ACC112 (cell line): ENCODE measurements at regions not wholly inside any gene's neighbourhood (a gene's known extent, or its start where the extent isn't known, plus 50 kb on each side); places are given as distances from the start of the nearest gene placed in this dataset.
"Not testable (repeated sequence)": the region's sequence is repeated elsewhere in the genome, so short reads cannot be mapped to it uniquely, and the experiment has no call there.

Experiments
- H2AFZ ChIP-seq: fragments of 200-600 bp; sonication (generic); one replicate; pipeline ENCODE4 v1.6.0; 2017; ENCODE audit warnings: antibody characterized with exemption, low read length; ENCODE audit not compliant: unreplicated experiment
- H3K27ac ChIP-seq: fragments of 200-600 bp; sonication (generic); 2 replicates; pipeline ENCODE4 v1.5.1; 2014; ENCODE audit warnings: low read depth, mild to moderate bottlenecking, antibody characterized with exemption, low read length, moderate library complexity
- H3K27me3 ChIP-seq: fragments of 200-600 bp; sonication (generic); 2 replicates; pipeline ENCODE4 v1.6.1; 2014; ENCODE audit warnings: mild to moderate bottlenecking, antibody characterized with exemption, low read length, moderate library complexity, mixed read lengths; ENCODE audit not compliant: insufficient read depth
- H3K36me3 ChIP-seq: fragments of 200-600 bp; sonication (generic); 2 replicates; pipeline ENCODE4 v1.6.1; 2016; ENCODE audit warnings: mild to moderate bottlenecking, antibody characterized with exemption, low read length, moderate library complexity, mixed read lengths; ENCODE audit not compliant: insufficient read depth
- H3K4me1 ChIP-seq: fragments of 200-600 bp; sonication (generic); one replicate; pipeline ENCODE4 v1.6.1; 2016; ENCODE audit warnings: low read length, mixed read lengths; ENCODE audit not compliant: insufficient read depth, unreplicated experiment, control insufficient read depth
- H3K4me3 ChIP-seq: fragments of 200-600 bp; sonication (generic); 2 replicates; pipeline ENCODE4 v1.5.1; 2014; ENCODE audit warnings: mild to moderate bottlenecking, low read depth, low read length
- H3K79me2 ChIP-seq: fragments of 200-600 bp; sonication (generic); one replicate; pipeline ENCODE4 v1.6.0; 2016; ENCODE audit warnings: low read length; ENCODE audit not compliant: control insufficient read depth, unreplicated experiment, insufficient read depth

GRCh38 chr12:115375186-115375991, 691.4 kb upstream of the TBX3 start:
- peak overlapping the region; percentile 66 for H2AFZ ChIP-seq
- H3K27ac ChIP-seq, result no peak overlapping the region
- no peaks in the 10 kb centered on the region for H3K27me3 ChIP-seq
- peaks cover 6% of the 10 kb centered on the region for H3K4me1 ChIP-seq
- H3K4me3 ChIP-seq, result peak overlapping the region; percentile 9; the same call in 1 of the 2 replicates
- H3K79me2 ChIP-seq, result no peaks in the 10 kb centered on the region
- no peaks in the 10 kb centered on the region for H3K36me3 ChIP-seq

- Histone ChIP-seq H3K27ac (no peak overlapping the region), H3K27me3 (no peaks in the 10 kb centered on the region), H3K79me2 (no peaks in the 10 kb centered on the region), H2AFZ (peak overlapping the region; percentile 66), H3K4me1 (peaks cover 6% of the 10 kb centered on the region), H3K4me3 (peak overlapping the region; percentile 9; the same call in 1 of the 2 replicates), H3K36me3 (no peaks in the 10 kb centered on the region)
These were observed 690.7 kb upstream of the TBX3 start for GRCh38 chr12:115374480-115375185.

- H2AFZ ChIP-seq, result no peak overlapping the region
- H3K79me2 ChIP-seq, result no peaks in the 10 kb centered on the region
These were observed 687.7 kb upstream of the TBX3 start for GRCh38 chr12:115371711-115372110.

GRCh38 chr12:115370650-115371049, 686.7 kb upstream of the TBX3 start:
- Histone ChIP-seq H3K4me1 (peaks cover 4% of the 10 kb centered on the region), H2AFZ (no peak overlapping the region), H3K4me3 (no peak overlapping the region), H3K36me3 (no peaks in the 10 kb centered on the region), H3K27me3 (no peaks in the 10 kb centered on the region), H3K79me2 (no peaks in the 10 kb centered on the region), H3K27ac (no peak overlapping the region)

More at GRCh38 chr12:115371711-115372110, 687.7 kb upstream of the TBX3 start:
- H3K4me3 ChIP-seq, result no peak overlapping the region
- H3K27me3 ChIP-seq, result no peaks in the 10 kb centered on the region
- no peak overlapping the region for H3K27ac ChIP-seq
- H3K36me3 ChIP-seq, result no peaks in the 10 kb centered on the region
- H3K4me1 ChIP-seq, result peaks cover 6% of the 10 kb centered on the region

- Histone ChIP-seq H2AFZ (no peak overlapping the region), H3K4me1 (no peaks in the 10 kb centered on the region), H3K27me3 (no peaks in the 10 kb centered on the region), H3K27ac (no peak overlapping the region), H3K79me2 (no peaks in the 10 kb centered on the region), H3K4me3 (no peak overlapping the region), H3K36me3 (no peaks in the 10 kb centered on the region)
These were observed 686.2 kb upstream of the TBX3 start for GRCh38 chr12:115370207-115370606.

GRCh38 chr12:115366277-115366676, 682.3 kb upstream of the TBX3 start:
- H3K27me3 ChIP-seq, H3K4me1 ChIP-seq, H3K79me2 ChIP-seq, H3K27ac ChIP-seq, H2AFZ ChIP-seq, H3K4me3 ChIP-seq, H3K36me3 ChIP-seq: not testable (repeated sequence)

- not testable (repeated sequence) for H3K27ac ChIP-seq, H3K27me3 ChIP-seq, H2AFZ ChIP-seq, H3K4me1 ChIP-seq, H3K4me3 ChIP-seq, H3K79me2 ChIP-seq, H3K36me3 ChIP-seq
These were observed 681.8 kb upstream of the TBX3 start for GRCh38 chr12:115365765-115366164.

- H3K4me1 ChIP-seq, result no peaks in the 10 kb centered on the region
- no peaks in the 10 kb centered on the region for H3K27me3 ChIP-seq
- H3K79me2 ChIP-seq, result no peaks in the 10 kb centered on the region
- no peak overlapping the region for H2AFZ ChIP-seq
- H3K27ac ChIP-seq, result no peak overlapping the region
- no peak overlapping the region for H3K4me3 ChIP-seq
- no peaks in the 10 kb centered on the region for H3K36me3 ChIP-seq
These were observed 680.9 kb upstream of the TBX3 start for GRCh38 chr12:115364921-115365320.

- Histone ChIP-seq H3K4me1 (no peaks in the 10 kb centered on the region), H2AFZ (no peak overlapping the region), H3K4me3 (no peak overlapping the region), H3K27me3 (no peaks in the 10 kb centered on the region), H3K36me3 (no peaks in the 10 kb centered on the region), H3K79me2 (no peaks in the 10 kb centered on the region), H3K27ac (no peak overlapping the region)
These were observed 678.5 kb upstream of the TBX3 start for GRCh38 chr12:115362339-115362976.

GRCh38 chr12:115357681-115358080, 673.7 kb upstream of the TBX3 start:
- Histone ChIP-seq H2AFZ (no peak overlapping the region), H3K4me3 (no peak overlapping the region), H3K36me3 (no peaks in the 10 kb centered on the region), H3K27me3 (no peaks in the 10 kb centered on the region), H3K79me2 (no peaks in the 10 kb centered on the region), H3K27ac (no peak overlapping the region), H3K4me1 (peaks cover 14% of the 10 kb centered on the region)
